ENCODE measurements at regions not wholly inside any gene's neighbourhood (a gene's known extent, or its start where the extent isn't known, plus 50 kb on each side); places are given as distances from the start of the nearest gene placed in this dataset.
A peak's percentile ranks its signal among the peaks of the same experiment; 100 is the strongest.

DNA sequence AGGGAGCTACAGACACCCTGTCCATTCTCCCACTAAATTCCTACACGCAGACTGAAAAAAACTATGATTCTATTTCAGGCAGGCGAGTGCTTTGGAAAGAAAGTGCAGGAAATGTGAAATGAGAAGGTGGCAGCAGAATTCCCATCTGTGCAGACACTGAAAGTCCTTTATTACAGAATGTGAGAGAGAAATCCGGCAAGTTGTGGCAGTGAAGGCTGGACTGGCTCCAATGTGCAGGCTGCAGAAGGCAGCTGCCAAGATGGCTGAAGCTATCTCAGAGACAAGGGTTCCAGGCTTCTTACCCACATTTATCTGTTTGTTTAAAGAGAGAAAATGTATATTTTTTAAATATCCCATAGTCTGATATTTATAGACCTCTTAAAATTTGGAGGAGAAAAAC, 161.8 kb upstream of the VLDLR start:
- intact Hi-C loops (cut with DNase I; ENCODE audit: low total_unique reads): no loop called here

DNA sequence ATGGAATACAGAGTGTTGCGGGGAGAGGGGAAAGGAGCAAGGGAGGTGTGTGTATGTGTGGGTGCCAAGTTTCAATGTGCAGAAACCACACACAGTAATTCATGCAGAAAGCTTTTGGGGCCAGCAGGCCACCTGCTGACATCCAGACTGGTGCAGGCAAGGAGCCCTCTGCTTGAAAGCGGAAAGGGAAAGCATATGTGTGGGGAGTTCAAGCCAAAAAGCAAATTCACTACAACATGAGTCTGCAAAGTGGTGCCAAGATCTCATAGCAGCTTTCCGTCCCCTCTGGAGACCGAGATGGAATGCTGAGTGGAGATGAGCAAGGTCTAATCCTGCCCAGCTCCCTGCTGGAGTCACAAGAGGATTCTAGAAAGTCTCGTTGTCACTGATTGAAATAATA, 159.7 kb upstream of the VLDLR start:
- 56 to 59% methylated on average over 5 of the region's 5 CpGs for WGBS, 2 donors
- DNase-seq: peak; percentile 15
- Histone ChIP-seq H3K27ac (no peak overlapping the region), H3K4me3 (no peak overlapping the region), H3K9me3 (no peaks in the 10 kb centered on the region), H3K4me1 (no peaks in the 10 kb centered on the region), H3K27me3 (no peaks in the 10 kb centered on the region), H3K36me3 (ENCODE audit: low read depth, missing control alignments) (no peaks in the 10 kb centered on the region)
- intact Hi-C loops (cut with DNase I; ENCODE audit: low total_unique reads): no loop called here
- no peak for TF ChIP-seq POLR2A (IDR thresholded peaks at IDR 0.05)
- TF ChIP-seq, protein P1, sequence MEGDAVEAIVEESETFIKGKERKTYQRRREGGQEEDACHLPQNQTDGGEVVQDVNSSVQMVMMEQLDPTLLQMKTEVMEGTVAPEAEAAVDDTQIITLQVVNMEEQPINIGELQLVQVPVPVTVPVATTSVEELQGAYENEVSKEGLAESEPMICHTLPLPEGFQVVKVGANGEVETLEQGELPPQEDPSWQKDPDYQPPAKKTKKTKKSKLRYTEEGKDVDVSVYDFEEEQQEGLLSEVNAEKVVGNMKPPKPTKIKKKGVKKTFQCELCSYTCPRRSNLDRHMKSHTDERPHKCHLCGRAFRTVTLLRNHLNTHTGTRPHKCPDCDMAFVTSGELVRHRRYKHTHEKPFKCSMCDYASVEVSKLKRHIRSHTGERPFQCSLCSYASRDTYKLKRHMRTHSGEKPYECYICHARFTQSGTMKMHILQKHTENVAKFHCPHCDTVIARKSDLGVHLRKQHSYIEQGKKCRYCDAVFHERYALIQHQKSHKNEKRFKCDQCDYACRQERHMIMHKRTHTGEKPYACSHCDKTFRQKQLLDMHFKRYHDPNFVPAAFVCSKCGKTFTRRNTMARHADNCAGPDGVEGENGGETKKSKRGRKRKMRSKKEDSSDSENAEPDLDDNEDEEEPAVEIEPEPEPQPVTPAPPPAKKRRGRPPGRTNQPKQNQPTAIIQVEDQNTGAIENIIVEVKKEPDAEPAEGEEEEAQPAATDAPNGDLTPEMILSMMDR (IDR thresholded peaks at IDR 0.05): no peak

More for the DNA sequence above, 161.8 kb upstream of the VLDLR start:
- H3K4me3 ChIP-seq: no peak overlapping the region
- H3K9me3 ChIP-seq: no peaks in the 10 kb centered on the region
- H3K27ac ChIP-seq: no peak overlapping the region
- TF ChIP-seq, protein P1 (IDR thresholded peaks at IDR 0.05): no peak
- TF ChIP-seq POLR2A (IDR thresholded peaks at IDR 0.05): no peak
- no peaks in the 10 kb centered on the region for H3K27me3 ChIP-seq
- no peaks in the 10 kb centered on the region for H3K36me3 ChIP-seq (ENCODE audit: low read depth, missing control alignments)
- DNase-seq: no peak
- WGBS, 2 donors: 46 to 60% methylated on average over 3 of the region's 3 CpGs
- no peaks in the 10 kb centered on the region for H3K4me1 ChIP-seq

- H3K36me3 ChIP-seq (ENCODE audit: low read depth, missing control alignments): no peaks in the 10 kb centered on the region
- no peak overlapping the region for H3K27ac ChIP-seq
- no peaks in the 10 kb centered on the region for H3K9me3 ChIP-seq
- no peak overlapping the region for H3K4me3 ChIP-seq
- intact Hi-C loops (cut with DNase I; ENCODE audit: low total_unique reads): no loop called here
- DNase-seq: no peak
- no peaks in the 10 kb centered on the region for H3K27me3 ChIP-seq
- H3K4me1 ChIP-seq: peaks cover 2% of the 10 kb centered on the region
- TF ChIP-seq, protein P1 (IDR thresholded peaks at IDR 0.05): no peak
- no peak for TF ChIP-seq POLR2A (IDR thresholded peaks at IDR 0.05)
- WGBS, 2 donors: 79 to 92% methylated on average over 2 of the region's 2 CpGs
These were observed 157.0 kb upstream of the VLDLR start for GRCh38 chr9:2464624-2465023.

DNA sequence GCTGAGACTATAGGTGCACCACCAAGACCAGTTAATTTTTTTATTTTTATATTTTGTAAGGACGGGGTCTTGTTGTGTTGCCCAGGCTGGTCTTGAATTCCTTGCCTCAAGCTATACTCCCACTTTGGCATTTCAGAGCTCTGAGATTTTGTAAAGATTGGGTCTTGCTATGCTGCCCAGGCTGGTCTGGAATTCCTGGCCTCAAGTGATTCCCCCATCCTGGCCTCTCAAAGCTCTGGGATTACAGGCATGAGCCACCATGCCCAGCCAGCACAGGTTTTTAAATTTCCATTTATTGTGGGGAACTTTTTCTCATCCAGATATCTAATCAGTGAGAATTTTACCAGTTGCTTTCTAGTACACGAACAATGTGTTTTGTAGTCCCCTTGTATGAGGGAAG, 156.1 kb upstream of the VLDLR start:
- no peak overlapping the region for H3K27ac ChIP-seq
- H3K27me3 ChIP-seq: no peaks in the 10 kb centered on the region
- intact Hi-C loops (cut with DNase I; ENCODE audit: low total_unique reads): no loop called here
- H3K36me3 ChIP-seq (ENCODE audit: low read depth, missing control alignments): no peaks in the 10 kb centered on the region
- no peak for DNase-seq
- no peaks in the 10 kb centered on the region for H3K9me3 ChIP-seq
- TF ChIP-seq, protein P1 (IDR thresholded peaks at IDR 0.05): no peak
- TF ChIP-seq POLR2A (IDR thresholded peaks at IDR 0.05): no peak
- H3K4me3 ChIP-seq: no peak overlapping the region
- peaks cover 6% of the 10 kb centered on the region for H3K4me1 ChIP-seq
- 95% methylated on average over 2 of the region's 2 CpGs for WGBS, 2 donors

DNA sequence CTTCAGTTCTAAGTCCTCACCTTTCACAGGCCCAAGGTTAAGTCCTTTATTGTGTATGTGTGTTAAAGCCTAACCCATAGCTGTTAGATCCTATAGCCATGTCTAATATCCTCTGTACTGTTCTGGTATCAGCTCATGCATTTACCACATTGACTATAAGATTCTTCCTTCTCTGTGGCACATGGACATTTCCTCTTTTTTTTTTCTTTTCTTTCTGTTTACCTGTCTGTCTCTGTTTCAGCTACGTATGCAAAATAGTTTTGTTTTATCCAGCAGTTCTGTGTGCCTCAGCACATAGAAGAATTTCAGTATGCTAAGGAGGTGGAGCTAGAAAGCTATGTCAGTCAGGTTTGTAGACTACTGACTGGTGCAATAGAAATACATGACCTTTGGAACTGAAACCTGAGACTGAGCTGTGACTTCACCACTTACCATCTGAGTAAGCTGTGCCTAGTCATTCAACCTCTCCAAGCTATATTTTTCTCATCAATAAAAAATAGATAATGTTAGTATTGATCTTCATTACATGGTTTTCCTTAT, 155.6 kb upstream of the VLDLR start:
- Histone ChIP-seq H3K4me3 (no peak overlapping the region), H3K9me3 (no peaks in the 10 kb centered on the region), H3K27ac (no peak overlapping the region), H3K4me1 (peaks cover 6% of the 10 kb centered on the region), H3K27me3 (no peaks in the 10 kb centered on the region), H3K36me3 (ENCODE audit: low read depth, missing control alignments) (no peaks in the 10 kb centered on the region)
- DNase-seq: no peak
- intact Hi-C loops (cut with DNase I; ENCODE audit: low total_unique reads): no loop called here
- WGBS, 2 donors: 81 to 94% methylated on average over 1 of the region's 1 CpG
- no peak for TF ChIP-seq POLR2A (IDR thresholded peaks at IDR 0.05)
- TF ChIP-seq, protein P1 (IDR thresholded peaks at IDR 0.05): no peak

Measured in testis (tissue), 2 donors.